PFSK-1 (cell line): ENCODE measurements at regions not wholly inside any gene's neighbourhood (a gene's known extent, or its start where the extent isn't known, plus 50 kb on each side); places are given as distances from the start of the nearest gene placed in this dataset.

Source experiments
- FOXP2 ChIP-seq: optimal IDR thresholded peaks from 2 replicates; pipeline ENCODE3; 2011; ENCODE audit warnings: borderline replicate concordance, control low read depth, inconsistent platforms; ENCODE audit not compliant: insufficient read depth; ENCODE audit errors: extremely low read length, extremely low read depth
- POLR2AphosphoS5 ChIP-seq: IDR thresholded peaks from 2 replicates; pipeline ENCODE4 v1.6.1; 2012; ENCODE audit warnings: low read depth, mild to moderate bottlenecking, control low read depth, low read length, moderate library complexity
- SIN3A ChIP-seq: IDR thresholded peaks from 2 replicates; pipeline ENCODE4 v1.6.1; 2012; ENCODE audit warnings: mild to moderate bottlenecking, low read length, moderate library complexity, borderline replicate concordance; ENCODE audit not compliant: insufficient read depth
- TAF1 ChIP-seq: IDR thresholded peaks from 2 replicates; pipeline ENCODE4 v1.6.1; 2012; ENCODE audit warnings: low read length, control low read depth, borderline replicate concordance; ENCODE audit not compliant: insufficient read depth
- TF ChIP-seq, protein P1 (sequence below), 2 experiments: IDR thresholded peaks; 2 replicates each; pipeline versions ENCODE4 v1.6.1 to v1.8.0; 2011 to 2012; ENCODE audit warnings: low read depth in 2 of 2, low read length in 2 of 2, control low read depth in 1 of 2, inconsistent platforms in 1 of 2, mild to moderate bottlenecking in 1 of 2, moderate library complexity in 1 of 2; ENCODE audit not compliant: insufficient read depth in 1 of 2

DNA sequence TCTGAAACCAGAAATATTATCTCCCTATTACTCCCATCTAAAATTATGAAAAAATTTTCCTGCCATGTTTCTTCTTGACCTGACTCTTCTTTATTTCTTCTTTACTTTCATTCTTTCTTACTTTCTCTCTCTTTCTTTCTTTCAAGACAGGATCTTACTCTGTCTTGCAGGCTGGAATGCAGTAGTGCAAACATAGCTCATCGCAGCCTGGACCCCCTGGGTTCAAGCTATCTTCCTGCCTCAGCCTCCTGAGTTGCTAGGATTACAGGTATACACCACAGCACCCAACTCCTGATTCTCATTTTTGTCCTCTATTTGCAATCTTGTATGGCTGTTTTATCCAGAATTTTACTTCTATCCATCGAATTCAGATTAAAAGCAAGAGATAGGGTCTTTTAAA, 631.1 kb downstream of the TBC1D4 start:
- TF ChIP-seq TAF1 (no peak), POLR2AphosphoS5 (no peak), SIN3A (no peak), FOXP2 (no peak)
- TF ChIP-seq, protein P1, sequence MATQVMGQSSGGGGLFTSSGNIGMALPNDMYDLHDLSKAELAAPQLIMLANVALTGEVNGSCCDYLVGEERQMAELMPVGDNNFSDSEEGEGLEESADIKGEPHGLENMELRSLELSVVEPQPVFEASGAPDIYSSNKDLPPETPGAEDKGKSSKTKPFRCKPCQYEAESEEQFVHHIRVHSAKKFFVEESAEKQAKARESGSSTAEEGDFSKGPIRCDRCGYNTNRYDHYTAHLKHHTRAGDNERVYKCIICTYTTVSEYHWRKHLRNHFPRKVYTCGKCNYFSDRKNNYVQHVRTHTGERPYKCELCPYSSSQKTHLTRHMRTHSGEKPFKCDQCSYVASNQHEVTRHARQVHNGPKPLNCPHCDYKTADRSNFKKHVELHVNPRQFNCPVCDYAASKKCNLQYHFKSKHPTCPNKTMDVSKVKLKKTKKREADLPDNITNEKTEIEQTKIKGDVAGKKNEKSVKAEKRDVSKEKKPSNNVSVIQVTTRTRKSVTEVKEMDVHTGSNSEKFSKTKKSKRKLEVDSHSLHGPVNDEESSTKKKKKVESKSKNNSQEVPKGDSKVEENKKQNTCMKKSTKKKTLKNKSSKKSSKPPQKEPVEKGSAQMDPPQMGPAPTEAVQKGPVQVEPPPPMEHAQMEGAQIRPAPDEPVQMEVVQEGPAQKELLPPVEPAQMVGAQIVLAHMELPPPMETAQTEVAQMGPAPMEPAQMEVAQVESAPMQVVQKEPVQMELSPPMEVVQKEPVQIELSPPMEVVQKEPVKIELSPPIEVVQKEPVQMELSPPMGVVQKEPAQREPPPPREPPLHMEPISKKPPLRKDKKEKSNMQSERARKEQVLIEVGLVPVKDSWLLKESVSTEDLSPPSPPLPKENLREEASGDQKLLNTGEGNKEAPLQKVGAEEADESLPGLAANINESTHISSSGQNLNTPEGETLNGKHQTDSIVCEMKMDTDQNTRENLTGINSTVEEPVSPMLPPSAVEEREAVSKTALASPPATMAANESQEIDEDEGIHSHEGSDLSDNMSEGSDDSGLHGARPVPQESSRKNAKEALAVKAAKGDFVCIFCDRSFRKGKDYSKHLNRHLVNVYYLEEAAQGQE (IDR thresholded peaks at IDR 0.05; ENCODE audit: insufficient read depth in 1 of 2, low read depth in 2 of 2, low read length in 2 of 2): no peak

DNA sequence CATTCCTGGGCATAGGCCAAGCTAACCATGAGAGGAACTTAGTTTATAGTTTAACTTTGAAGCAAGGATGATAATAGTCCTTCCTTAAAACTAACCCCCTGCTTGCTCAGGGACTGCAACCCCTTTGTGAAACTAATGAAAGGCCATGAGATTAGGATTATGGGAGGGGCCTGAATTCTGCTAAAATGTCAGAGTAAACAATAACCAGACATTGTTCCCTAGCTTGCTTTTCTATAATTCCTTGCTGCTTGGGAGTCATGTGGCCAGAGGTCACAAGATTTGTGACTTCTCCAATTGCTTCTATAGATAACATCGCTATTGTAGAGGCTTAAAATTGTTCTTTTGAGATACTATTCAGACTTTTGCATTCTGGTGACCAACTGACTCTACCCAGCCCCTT, 634.0 kb downstream of the TBC1D4 start:
- no peak for TF ChIP-seq POLR2AphosphoS5
- TF ChIP-seq TAF1: no peak
- TF ChIP-seq, protein P1 (IDR thresholded peaks at IDR 0.05; ENCODE audit: insufficient read depth in 1 of 2, low read depth in 2 of 2, low read length in 2 of 2): no peak
- no peak for TF ChIP-seq FOXP2

DNA sequence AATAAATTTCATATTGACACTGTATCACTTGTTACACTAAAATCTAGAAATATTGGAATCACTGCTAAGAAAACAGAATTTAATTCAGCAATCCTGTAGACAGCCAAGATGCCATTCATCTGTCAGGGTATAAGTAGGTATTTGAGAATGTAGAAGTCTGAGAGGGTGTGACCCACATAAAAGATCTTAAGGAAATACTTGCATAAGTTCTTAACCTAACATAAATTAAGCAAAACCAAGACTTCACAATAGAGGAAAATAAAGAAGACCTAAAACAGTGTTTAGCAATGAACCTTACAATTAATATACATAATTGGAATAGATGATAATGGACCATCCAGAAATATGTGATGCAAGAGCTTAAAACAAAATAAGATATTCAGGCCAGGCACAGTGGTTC, 636.2 kb downstream of the TBC1D4 start:
- TF ChIP-seq TAF1 (no peak), SIN3A (no peak), FOXP2 (no peak), POLR2AphosphoS5 (no peak)
- TF ChIP-seq, protein P1 (IDR thresholded peaks at IDR 0.05; ENCODE audit: insufficient read depth in 1 of 2, low read depth in 2 of 2, low read length in 2 of 2): no peak

DNA sequence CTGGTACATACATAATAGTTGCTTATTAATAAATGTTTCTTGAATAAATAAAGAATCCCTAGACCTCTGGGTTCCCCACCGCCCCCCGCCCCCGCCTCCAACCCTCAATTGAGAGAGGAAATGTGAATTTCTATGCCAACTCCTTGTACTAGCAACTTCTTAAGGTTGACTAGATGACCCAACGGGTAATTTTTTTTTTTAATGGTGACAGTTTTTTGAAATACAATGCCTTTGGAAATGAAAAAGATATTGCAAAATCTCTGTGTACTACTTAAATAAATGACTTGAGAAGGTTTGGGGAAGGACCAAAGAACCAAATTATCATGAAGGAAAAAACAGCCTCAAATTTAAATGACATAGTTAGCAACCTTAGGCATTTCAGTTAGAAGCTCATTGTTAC, 640.3 kb downstream of the TBC1D4 start:
- TF ChIP-seq TAF1: no peak
- TF ChIP-seq SIN3A: no peak
- TF ChIP-seq POLR2AphosphoS5: no peak

DNA sequence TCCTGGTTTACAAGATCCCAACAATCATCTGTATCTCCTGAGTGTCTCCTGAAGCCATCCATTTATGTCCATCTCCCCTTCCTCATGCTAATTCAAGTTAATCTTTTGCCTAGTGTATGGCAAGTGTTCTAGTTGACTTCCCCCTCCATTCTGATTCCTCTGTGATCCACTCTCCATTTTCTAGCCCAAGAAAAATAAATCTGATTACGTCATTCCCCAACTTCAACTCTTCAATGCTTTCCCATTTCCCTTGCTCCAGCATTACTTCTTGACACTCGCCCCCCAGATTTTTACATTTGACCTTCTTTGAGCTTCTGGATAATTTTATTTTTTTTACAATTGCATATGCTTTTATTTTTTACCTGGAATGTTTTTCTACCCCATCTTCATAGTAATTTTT, 640.8 kb downstream of the TBC1D4 start:
- TF ChIP-seq FOXP2 (no peak), SIN3A (no peak), POLR2AphosphoS5 (no peak), TAF1 (no peak)
- TF ChIP-seq, protein P1 (IDR thresholded peaks at IDR 0.05; ENCODE audit: insufficient read depth in 1 of 2, low read depth in 2 of 2, low read length in 2 of 2): no peak
